ENCODE measurements at regions not wholly inside any gene's neighbourhood (a gene's known extent, or its start where the extent isn't known, plus 50 kb on each side); places are given as distances from the start of the nearest gene placed in this dataset.
"Not testable (repeated sequence)": the region's sequence is repeated elsewhere in the genome, so short reads cannot be mapped to it uniquely, and the experiment has no call there.

DNA sequence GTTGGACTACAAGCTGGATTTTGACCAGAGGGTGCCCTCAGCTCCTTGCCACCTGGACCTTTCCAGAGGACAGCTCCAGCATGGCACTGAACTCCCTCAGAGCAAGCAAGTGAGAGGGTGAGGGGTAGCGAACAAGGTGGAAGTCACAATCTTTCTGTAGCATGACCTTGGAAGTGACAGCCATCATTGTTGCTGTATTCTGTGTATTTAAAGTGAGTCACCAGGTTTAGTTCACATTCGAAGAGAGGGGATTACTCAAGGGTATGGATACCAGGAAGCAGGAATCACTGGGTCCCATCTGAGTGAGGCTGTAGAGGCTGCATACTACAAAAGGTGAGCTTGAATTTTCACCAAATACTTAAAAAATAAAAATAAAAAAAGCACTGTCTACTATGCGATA lies 280.0 kb upstream of the SPTLC3 start:
- no peak for DNase-seq (ENCODE audit: low spot score)

DNA sequence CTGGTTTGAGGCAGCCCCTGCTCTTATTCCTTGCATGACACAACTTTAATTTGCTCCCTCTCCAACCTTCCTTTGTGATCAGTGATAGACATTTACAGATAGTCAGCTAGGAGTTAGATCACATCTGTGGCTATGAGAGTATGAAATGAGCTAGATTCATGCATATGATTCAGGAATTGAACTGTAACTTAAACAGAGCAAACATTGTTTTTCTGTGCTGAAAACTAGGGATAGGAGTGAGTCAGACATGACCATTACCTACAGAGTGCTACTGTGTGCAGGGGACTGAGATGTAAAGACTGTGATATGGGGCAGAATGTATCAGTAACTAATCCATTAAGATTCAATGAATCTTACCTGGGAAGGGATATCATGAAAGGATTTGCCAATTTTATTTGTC lies 279.4 kb upstream of the SPTLC3 start:
- no peak for DNase-seq (ENCODE audit: low spot score)

DNA sequence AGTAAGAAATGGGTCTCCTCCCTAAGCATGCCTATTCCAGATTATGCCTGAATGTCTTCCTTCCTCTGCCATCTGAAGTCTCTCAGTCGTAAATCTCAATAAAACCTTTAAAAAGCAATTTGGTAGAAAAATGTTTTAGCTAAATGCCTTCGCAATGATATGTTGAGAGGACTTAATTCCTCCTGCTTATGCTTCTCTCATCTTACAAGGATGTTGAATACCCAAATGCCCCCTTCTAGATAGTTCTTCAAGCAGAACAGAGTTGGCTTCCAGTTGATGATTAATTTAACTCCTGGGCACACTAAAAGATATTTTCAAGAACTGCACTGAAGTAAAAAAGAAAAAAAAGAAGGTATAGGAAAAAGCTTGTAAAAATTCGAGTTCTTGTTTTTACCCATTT lies 275.0 kb upstream of the SPTLC3 start:
- DNase-seq (ENCODE audit: low spot score), result no peak

DNA sequence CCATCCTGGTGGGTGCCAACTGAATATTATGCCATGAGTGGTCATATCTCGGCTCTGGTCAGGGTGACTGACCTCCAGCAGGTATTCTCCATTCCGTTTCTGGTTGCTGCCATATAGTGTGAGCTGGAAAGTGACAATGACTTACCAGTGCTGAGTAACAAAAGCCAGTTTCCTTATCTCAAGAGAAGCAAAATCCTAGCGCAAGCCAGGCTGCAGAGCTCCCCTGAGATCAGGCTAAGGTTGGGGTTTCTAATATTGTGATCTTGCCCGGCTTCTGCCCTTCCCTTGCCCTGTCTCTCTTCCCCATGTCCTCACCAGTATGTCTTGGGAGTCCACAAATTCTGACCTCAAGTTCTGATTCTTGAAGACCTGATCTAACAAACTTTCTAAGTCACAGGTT lies 271.3 kb upstream of the SPTLC3 start:
- no peak for DNase-seq (ENCODE audit: low spot score)

DNA sequence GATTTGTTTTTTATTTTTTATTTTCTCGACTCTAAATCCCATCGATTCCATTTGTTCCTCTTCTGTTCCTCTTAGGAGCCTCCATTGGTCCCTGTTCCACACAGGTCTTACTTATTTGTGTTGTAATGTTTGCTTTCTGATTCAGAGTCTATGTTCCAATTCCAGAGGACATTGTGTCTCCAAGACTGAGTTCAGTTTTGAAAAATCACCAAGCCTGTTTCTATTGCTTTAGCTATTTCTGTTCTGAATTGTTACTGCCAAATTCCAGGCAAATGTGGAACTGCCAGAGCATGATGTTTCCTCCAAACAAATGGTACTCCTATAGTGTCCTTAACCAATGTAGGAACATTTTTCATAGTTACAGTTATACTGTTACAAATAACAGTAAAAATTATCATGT lies 270.9 kb upstream of the SPTLC3 start:
- no peak for DNase-seq (ENCODE audit: low spot score)

DNA sequence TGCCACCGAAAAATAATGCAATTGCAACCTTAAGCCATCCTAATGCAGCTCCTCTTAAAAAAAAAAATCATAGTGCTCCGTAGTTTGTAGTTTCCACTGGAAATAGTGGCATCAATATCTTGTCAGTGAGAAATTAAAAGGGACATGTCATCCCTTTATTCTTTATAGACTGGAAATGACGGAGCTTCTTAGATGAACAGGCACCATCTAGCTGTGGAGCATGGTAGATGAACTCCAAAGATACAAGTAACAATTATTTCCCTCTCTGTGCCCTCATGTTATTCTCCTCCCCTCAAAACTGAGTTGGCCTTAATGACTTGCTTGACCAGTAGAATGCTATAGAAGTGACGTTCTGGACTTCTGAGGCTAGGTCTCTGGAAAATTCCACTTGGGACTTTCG lies 268.1 kb upstream of the SPTLC3 start:
- DNase-seq (ENCODE audit: low spot score), result no peak

DNA sequence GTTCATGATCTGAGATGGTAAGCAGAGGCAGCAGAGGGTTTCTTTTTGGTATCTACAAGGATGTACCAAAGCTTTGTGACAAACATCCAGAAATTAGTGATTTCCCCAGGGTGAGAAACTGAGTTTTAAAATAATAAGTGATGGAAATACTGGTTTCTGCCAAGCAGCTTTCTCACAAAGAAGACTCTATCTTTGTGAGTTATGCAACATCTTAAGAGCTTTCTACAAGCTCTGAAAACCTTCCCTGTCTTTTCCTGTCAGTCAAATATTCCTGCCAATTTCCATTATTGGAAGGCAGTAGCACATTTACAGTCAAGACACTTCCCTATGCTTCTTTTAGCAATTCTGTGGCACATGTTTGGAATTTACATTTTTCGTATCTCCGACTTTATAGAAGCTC lies 264.7 kb upstream of the SPTLC3 start:
- DNase-seq (ENCODE audit: low spot score), result no peak

DNA sequence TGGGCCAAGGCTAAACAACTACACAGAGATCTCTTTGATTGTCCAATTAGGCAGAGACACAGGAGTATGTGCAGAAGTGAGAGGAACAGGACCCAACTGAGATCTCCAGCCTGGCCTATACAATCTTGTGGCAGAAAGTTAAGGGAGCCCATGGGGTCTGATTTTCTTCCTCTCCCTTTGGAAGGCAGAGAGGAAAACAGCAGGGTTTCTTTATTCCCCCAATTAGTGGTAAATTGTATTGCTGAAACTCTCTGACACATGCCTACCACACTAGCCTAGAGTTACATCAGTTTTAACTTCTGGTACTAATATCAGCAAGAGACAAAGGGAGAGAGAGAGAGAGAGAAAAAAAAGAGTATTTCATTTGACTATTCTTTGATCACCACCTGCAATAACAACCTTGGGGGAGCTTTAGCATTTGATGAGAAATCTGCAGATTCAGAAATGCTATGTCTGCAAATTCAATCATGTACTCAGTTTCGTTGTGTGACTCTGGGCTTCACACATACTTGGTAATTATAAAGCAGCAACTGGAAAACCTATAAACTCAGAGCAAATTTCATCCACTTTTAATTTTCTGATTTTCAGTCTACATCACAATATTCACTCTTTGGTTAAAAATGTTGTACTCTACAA lies 260.3 kb upstream of the SPTLC3 start:
- no peak for DNase-seq (ENCODE audit: low spot score)

DNA sequence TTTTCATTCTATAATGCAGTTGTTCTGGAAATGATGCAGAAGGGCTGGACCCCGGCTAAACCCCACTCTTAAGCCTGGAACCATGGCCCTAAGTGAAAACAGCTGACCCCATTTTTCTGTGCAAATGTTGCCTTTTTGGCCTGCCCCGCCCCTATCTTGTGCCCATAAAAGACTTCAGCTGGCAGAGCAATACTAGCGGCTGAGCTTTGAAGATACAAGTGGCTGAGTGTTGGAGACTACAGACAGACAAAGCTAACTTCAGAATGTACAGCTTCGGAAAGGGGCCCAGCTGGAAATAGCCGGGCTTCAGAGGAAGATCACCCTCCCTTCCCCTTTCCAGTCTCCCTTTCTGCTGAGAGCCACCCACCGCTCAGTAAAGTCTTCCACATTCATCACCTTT lies 258.6 kb upstream of the SPTLC3 start:
- DNase-seq (ENCODE audit: low spot score), result no peak

DNA sequence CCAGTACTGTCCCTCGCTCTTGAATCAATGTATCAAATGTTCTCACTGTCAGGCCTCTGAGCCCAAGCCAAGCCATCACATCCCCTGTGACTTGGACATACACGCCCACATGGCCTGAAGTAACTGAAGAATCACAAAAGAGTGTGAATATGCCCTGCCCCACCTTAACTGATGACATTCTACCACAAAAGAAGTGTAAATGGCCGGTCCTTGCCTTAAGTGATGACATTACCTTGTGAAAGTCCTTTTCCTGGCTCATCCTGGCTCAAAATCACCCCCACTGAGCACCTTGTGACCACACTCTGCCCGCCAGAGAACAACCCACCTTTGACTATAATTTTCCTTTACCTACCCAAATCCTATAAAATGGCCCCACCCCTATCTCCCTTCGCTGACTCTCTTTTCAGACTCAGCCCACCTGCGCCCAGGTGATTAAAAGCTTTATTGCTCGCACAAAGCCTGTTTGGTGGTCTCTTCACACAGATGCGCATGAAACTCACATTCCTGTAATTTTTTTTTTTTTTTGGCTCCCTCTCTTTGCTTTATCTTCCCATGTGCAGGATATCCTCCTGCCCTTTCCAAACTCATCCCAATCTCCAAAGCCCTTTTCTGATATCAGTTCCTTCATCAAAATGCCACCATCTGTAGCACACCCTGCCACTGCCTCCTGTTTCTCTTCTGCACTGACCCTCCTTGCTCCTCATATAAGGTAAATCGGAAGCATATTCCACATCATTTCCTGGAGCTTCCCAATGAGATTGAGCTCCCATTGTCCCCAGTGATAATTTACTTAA lies 255.7 kb upstream of the SPTLC3 start:
- not testable (repeated sequence) for DNase-seq (ENCODE audit: low spot score)

DNA sequence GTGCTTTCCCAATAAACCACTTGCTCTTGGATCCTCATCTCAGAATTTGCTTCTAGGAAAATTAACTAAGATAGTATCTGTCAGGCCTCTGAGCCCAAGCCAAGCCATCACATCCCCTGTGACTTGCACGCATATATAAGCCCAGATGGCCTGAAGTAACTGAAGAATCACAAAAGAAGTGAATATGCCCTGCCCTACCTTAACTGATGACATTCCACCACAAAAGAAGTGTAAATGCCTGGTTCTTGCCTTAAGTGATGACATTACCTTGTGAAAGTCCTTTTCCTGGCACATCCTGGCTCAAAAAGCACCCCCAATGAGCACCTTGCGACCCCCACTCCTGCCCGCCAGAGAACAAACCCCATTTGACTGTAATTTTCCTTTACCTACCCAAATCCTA lies 255.0 kb upstream of the SPTLC3 start:
- not testable (repeated sequence) for DNase-seq (ENCODE audit: low spot score)

DNA sequence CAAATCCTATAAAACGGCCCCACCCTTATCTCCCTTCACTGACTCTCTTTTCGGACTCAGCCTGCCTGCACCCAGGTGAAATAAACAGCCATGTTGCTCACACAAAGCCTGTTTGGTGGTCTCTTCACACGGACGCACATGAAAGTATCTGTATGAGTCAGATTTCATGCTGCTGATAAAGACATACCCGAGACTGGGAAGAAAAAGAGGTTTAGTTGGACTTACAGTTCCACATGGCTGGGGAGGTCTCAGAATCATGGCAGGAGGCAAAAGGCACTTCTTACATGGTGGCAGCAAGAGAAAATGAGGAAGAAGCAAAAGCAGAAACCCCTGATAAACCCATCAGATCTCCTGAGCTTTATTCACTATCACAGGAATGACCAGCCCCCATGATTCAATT lies 249.3 kb upstream of the SPTLC3 start:
- DNase-seq (ENCODE audit: low spot score), result not testable (repeated sequence)

DNA sequence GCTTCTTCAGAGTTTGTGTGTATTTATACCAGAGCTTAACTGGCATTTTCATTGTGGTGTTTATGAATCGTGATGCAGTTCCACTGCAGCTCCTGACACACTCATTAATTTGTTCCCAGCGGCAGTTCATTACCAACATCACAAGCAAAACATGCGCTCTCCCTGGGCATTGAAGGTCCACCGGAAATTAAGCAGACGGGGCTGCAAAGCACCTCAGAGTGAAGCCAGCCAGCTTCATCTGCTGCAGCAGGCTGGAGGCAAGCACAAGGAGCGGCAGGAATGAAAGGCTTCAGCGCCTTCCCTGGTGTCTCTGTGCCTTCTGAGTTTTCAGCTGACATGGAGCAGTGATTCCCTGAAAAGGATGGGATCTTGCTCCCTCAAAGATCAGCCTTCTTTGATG lies 246.0 kb upstream of the SPTLC3 start:
- peak; percentile 24 for DNase-seq (ENCODE audit: low spot score)

DNA sequence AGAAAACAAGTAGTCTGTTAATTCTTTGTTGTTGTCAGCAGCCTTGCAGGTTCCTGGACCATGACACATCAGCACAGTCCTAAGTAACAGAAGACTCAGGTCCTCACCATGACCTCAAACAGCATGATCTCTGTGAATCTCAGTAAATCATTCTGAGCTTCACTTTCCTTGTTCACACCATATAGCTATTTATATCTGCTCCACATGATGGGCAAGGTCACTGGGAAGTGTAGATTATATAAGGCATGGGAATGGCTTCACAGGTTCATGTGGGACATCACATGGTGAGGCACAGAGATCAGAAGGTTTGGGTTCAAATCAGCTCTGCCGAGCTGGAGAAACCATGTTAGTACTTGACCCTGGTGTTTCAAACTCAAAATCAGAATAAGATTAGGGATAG lies 245.4 kb upstream of the SPTLC3 start:
- no peak for DNase-seq (ENCODE audit: low spot score)

DNA sequence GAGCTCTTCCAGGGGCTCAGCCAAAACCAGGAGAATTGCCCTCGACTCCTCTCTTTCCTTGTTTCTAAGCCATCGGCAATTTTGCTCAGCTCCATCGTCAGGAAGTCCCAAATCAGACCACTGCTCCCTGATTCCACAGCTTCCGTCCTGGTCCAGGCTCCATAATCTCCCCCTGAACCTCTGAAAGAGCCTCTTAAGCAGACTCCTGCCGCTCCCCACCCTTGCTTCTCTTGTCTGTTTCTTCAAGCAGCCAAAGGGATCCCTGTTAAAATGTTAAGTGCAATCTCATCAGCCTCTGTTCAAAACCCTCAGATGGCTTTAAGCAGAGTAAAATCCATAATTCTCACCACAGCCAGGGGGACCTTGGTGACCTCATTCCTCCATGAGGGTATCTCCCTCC lies 244.7 kb upstream of the SPTLC3 start:
- no peak for DNase-seq (ENCODE audit: low spot score)

DNA sequence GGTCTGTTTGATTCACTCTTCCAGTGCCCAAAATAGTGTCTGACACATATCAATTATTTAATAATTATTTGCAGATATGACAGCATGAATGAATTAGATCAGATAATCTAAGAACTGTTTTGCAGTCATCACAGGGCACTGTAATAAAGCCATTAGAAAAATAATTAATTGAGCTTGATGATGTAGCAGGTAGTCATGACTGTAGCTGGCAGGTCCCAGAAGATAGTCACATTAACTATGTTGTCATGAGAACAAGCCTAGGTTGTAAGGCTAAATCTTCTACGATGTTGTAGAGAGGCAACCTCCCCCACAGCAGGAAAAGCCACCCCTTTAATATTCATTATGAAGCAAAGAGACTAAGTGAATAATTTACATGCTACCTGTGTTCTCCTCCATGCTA lies 243.9 kb upstream of the SPTLC3 start:
- no peak for DNase-seq (ENCODE audit: low spot score)

DNA sequence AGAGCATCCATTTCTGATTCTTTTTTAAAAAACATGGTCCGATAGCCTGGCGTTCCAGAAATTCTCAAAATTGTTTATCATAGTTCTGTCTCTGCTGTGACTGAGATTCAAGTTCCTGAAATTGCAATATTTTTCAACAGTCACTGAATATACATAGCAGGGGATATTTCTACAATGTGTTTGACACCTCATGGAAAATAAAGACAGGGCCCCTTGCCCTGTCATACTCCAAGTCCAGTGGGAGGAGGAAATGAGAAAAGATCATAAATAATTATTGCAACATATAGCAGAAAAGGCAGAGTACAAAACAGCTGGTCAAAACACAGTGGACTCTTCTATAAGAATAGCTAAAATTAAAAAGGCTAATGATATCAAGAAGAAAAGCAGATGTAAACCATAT lies 234.8 kb upstream of the SPTLC3 start:
- DNase-seq (ENCODE audit: low spot score), result no peak

DNA sequence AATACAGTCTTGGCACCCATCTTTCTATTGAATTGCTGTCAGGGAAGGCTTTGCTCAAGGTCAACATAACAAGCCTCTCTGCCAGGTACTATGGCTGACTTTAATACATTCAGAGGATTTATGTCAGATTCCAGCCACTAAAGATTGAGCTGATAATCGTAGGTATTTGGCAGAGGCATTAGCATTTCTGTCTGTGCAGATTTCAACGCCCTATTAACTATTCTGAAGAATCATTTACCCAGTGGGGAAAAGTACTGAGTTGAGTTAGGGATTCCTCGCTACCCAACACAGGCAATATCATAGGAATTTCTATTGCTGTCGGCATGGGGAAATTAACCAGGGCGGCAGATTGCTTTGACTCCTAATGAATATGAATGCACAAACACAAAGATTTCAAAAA lies 233.7 kb upstream of the SPTLC3 start:
- DNase-seq (ENCODE audit: low spot score), result no peak

DNA sequence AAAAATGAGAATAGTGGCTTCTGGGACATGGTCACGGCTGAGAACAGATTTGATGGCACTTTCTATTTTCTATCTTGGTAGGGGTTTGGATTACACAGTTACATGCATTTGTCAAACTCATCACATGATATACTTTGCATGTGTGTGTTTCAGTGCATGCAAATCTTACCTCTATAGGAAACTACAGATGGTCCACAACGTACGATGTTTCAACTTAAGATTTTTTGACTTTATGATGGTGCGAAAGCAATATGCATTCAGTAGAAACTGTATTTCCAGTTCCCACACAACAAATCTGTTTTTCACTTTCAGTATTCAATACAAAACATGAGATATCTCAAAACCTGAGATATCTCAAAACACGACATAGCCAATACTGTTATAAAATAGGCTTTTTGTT lies 231.8 kb upstream of the SPTLC3 start:
- DNase-seq (ENCODE audit: low spot score), result no peak

DNA sequence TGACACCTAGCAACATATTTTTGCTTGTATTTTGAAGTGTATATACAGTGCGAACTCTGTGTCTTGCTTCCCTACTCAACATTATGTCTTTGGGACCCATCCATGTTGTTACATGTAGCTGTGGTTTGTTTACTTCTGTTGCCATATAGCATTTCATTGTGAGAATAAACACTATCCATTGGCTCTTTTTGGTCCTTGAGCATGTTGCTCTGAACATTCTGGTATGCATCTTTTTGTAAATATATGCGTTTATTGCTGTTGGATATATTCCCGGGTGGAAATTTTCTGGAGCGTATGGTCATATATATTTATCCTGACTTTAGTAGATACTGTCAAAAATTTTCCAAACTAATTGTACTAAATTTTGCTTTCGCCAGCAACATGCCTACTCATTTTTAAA lies 222.5 kb upstream of the SPTLC3 start:
- DNase-seq (ENCODE audit: low spot score), result no peak

DNA sequence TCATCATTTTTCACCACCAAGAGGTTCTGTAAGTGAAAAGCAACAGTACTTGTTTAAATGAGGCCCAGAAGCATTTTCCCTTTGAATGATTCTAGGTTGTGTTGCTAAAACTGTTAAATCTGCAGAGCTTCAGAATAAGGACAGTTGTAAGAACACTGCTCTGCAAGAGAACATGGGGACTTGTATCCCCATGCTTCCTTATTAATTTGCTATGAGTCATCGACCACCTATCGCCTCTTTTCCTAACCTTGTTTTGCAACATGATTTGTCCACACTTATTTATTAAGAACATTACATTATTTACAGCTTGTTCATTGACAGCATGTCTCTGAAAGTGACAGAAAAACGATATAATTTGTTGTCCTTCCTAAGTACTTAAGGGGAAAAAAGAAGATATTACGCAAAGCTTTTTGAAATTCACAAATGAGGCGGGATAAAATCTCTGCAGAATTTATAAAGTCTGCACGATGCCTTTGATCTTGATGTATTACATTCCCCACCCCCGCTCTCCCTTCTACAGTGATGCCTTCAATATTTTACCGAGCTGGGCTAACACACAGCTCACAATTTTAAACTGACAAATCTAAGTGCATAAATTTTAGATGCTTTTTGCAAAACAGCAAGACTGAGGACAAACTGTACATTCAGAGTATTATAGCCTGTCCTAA lies 220.0 kb upstream of the SPTLC3 start:
- no peak for DNase-seq (ENCODE audit: low spot score)

DNA sequence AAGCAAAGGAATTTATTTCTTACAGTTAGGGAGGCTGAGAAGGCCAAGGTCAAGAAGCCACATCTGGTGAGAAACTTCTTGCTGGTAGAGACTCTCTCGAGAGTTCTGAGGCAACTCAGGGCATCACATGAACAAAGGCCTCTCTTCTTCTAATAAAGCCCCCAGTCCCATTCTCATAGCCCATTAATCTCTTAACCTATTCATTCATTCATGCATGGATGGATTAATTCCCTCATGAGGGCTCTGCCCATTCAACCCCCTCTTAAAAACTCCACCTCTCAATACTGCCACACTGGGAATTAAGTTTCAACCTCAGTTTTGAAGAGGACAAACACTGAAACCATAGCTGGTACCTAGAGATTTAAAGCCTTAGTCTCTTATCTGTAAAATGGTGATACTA lies 217.9 kb upstream of the SPTLC3 start:
- DNase-seq (ENCODE audit: low spot score), result no peak

DNA sequence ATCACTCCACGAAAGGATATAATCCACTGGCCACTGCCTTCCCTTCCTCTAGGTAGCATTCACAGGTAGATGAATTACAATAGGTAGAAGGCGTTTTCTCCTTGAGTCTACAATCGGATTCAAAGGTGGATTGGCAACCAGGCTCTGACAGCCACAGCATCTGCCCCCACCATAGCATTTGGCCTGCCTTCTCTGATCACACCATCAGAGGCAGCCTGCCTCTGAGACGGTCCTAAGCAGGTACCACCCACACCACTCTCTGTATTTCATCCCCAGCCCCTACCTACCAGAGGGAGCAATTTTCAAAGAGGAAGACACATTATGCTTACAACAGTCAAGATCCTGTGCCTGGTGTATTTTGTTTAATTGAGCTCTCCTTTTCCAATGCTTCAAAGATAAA lies 210.5 kb upstream of the SPTLC3 start:
- no peak for DNase-seq (ENCODE audit: low spot score)

All from SK-N-DZ (cell line).